ENCODE measurements at regions not wholly inside any gene's neighbourhood (a gene's known extent, or its start where the extent isn't known, plus 50 kb on each side); places are given as distances from the start of the nearest gene placed in this dataset.
"Not testable (repeated sequence)": the region's sequence is repeated elsewhere in the genome, so short reads cannot be mapped to it uniquely, and the experiment has no call there.

GRCh38 chr10:44576702-44577191 lies 191.8 kb upstream of the CXCL12 start:
- H3K27ac Mint-ChIP-seq = no peak overlapping the region
- DNase-seq (ENCODE audit: low spot score) = no peak
- ChIA-PET POLR2A (interaction anchor here (0.7 kb wide), 1 partner anchor 1476 kb away, joined by 3 read pairs; no protein-coding TSS in a partner anchor), CTCF (no interaction called here)
- ATAC-seq = no peak
- no peaks in the 10 kb centered on the region for H3K36me3 Mint-ChIP-seq
- H3K9me3 Mint-ChIP-seq = peaks cover 12% of the 10 kb centered on the region; the same call in 1 of the 2 replicates
- H3K27me3 Mint-ChIP-seq (ENCODE audit: low read depth) = no peaks in the 10 kb centered on the region
- H3K4me1 Mint-ChIP-seq = no peaks in the 10 kb centered on the region
- H3K4me3 Mint-ChIP-seq = no peak overlapping the region
- TF ChIP-seq TEAD1 (CRISPR knock-in tag; IDR thresholded peaks at IDR 0.05) = no peak
- no peak for TF ChIP-seq ZNF671 (CRISPR knock-in tag; IDR thresholded peaks at IDR 0.05)
- no peak for TF ChIP-seq JAZF1 (CRISPR knock-in tag; IDR thresholded peaks at IDR 0.05)
- TF ChIP-seq CREM (CRISPR knock-in tag; IDR thresholded peaks at IDR 0.05) = no peak

- Mint-ChIP-seq H3K36me3 (no peaks in the 10 kb centered on the region), H3K4me3 (no peak overlapping the region), H3K9me3 (peaks cover 11% of the 10 kb centered on the region; the same call in 1 of the 2 replicates), H3K4me1 (no peaks in the 10 kb centered on the region), H3K27ac (no peak overlapping the region), H3K27me3 (ENCODE audit: low read depth) (no peaks in the 10 kb centered on the region)
- TF ChIP-seq FOXK1 (CRISPR knock-in tag; IDR thresholded peaks at IDR 0.05) (no peak), NFE2L1 (CRISPR knock-in tag; IDR thresholded peaks at IDR 0.05) (no peak), NR3C1 (CRISPR knock-in tag; conservative IDR thresholded peaks at IDR 0.05; ENCODE audit: low read depth) (no peak), CTCF (IDR thresholded peaks at IDR 0.05) (no peak), TP53 (CRISPR knock-in tag; IDR thresholded peaks at IDR 0.05) (no peak), MXD4 (CRISPR knock-in tag; IDR thresholded peaks at IDR 0.05; ENCODE audit: borderline replicate concordance) (no peak), CREB1 (CRISPR knock-in tag; IDR thresholded peaks at IDR 0.05) (no peak), MLX (CRISPR knock-in tag; IDR thresholded peaks at IDR 0.05) (no peak), ZBTB21 (CRISPR knock-in tag; IDR thresholded peaks at IDR 0.05; ENCODE audit: borderline replicate concordance) (no peak), JAZF1 (CRISPR knock-in tag; IDR thresholded peaks at IDR 0.05) (no peak), USF1 (CRISPR knock-in tag; IDR thresholded peaks at IDR 0.05) (no peak), RORB (CRISPR knock-in tag; IDR thresholded peaks at IDR 0.05) (no peak), NR1H2 (CRISPR knock-in tag; IDR thresholded peaks at IDR 0.05) (no peak), FOXP4 (CRISPR knock-in tag; IDR thresholded peaks at IDR 0.05) (no peak), TEAD1 (CRISPR knock-in tag; IDR thresholded peaks at IDR 0.05) (no peak)
- ATAC-seq (no peak), DNase-seq (ENCODE audit: low spot score) (no peak)
- ChIA-PET POLR2A (interaction anchor here (0.7 kb wide), 1 partner anchor 1477 kb away, joined by 3 read pairs; no protein-coding TSS in a partner anchor), CTCF (no interaction called here)
Observed at GRCh38 chr10:44577533-44577932, 192.6 kb upstream of the CXCL12 start.

- ATAC-seq (no peak), DNase-seq (ENCODE audit: low spot score) (no peak)
- Mint-ChIP-seq H3K9me3 (peaks cover 7% of the 10 kb centered on the region; the same call in 1 of the 2 replicates), H3K27me3 (ENCODE audit: low read depth) (no peaks in the 10 kb centered on the region), H3K36me3 (no peaks in the 10 kb centered on the region), H3K4me3 (no peak overlapping the region), H3K4me1 (no peaks in the 10 kb centered on the region), H3K27ac (no peak overlapping the region)
- ChIA-PET POLR2A (no interaction called here), CTCF (no interaction called here)
- TF ChIP-seq CTCF (IDR thresholded peaks at IDR 0.05) (no peak), PRRX2 (CRISPR knock-in tag; IDR thresholded peaks at IDR 0.05) (no peak), IRF1 (CRISPR knock-in tag; IDR thresholded peaks at IDR 0.05) (no peak), NFYB (CRISPR knock-in tag; conservative IDR thresholded peaks at IDR 0.05; ENCODE audit: low read depth) (no peak)
Observed at GRCh38 chr10:44578271-44578670, 193.4 kb upstream of the CXCL12 start.

- H3K36me3 Mint-ChIP-seq; DNase-seq (ENCODE audit: low spot score); POLR2A ChIA-PET; H3K9me3 Mint-ChIP-seq; H3K27me3 Mint-ChIP-seq (ENCODE audit: low read depth); CTCF ChIA-PET; H3K27ac Mint-ChIP-seq; H3K4me1 Mint-ChIP-seq; ATAC-seq; H3K4me3 Mint-ChIP-seq: not testable (repeated sequence)
Observed at GRCh38 chr10:44578963-44579362, 194.1 kb upstream of the CXCL12 start.
